ENCODE measurements at regions not wholly inside any gene's neighbourhood (a gene's known extent, or its start where the extent isn't known, plus 50 kb on each side); places are given as distances from the start of the nearest gene placed in this dataset.
"Not testable (repeated sequence)": the region's sequence is repeated elsewhere in the genome, so short reads cannot be mapped to it uniquely, and the experiment has no call there.

DNA sequence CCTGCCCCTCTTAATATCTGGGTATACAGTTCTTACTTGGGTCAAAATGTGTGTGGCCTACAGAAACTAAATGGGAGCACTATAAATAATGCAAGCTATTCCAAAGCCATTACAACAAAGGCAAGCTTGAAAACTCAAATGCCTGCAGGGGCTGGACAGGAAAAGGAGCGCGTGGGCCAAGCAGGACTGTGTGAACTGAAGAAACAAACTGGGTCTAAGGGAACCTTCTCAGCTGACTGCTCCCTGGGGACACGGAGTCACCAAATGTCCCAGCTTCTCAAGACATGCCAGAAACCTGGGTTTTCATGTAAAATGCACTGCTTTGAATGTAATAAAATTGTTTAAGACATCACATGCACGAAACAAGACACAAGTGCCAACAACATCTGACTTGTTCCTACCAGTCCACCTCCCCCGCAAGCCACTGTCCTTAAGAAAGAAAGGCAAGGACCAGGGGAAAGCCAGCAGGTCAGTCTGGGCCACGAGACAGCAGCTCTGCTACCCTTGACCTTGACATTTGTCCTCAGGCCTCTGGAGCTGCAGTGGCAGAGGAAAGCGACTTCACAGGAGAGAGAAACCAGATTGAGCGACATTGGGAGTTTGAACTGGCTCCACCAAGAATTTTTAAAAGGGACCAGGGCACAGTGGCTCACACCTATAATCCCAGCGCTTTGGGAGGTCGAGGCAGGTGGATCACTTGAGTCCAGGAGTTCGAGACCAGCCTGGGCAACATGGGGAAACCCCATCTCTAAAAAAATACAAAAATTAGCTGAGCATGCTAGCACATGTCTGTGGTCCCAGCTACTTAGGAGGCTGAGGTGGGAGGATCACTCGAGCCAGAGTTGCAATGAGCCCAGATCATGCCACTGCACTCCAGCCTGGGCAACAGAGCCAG is 89.7 kb upstream of the SH3BP4 start:
- DNase-seq (ENCODE audit: low read depth), result no peak

DNA sequence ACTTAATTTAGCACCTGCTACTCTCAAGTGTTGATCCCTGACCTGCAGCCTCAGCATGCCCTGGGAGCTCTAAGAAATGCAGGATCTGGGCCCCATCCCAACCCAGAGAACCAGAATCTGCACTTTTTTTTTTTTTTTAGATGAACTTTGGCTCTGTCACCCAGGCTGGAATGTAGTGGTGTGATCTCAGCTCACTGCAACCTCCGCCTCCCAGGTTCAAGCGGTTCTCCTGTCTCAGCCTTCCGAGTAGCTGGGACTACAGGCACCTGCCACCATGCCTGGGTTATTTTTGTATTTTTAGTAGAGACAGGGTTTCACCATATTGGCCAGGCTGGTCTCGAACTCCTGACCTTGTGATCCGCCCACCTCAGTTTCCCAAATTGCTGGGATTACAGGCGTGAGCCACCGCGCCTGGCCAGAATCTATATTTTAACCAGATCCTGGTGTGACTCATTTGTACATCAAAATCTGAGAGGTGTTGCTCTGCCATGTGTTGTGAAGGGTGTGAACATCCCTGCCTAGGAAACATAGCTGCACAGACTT is 92.4 kb upstream of the SH3BP4 start:
- DNase-seq (ENCODE audit: low read depth), result not testable (repeated sequence)

DNA sequence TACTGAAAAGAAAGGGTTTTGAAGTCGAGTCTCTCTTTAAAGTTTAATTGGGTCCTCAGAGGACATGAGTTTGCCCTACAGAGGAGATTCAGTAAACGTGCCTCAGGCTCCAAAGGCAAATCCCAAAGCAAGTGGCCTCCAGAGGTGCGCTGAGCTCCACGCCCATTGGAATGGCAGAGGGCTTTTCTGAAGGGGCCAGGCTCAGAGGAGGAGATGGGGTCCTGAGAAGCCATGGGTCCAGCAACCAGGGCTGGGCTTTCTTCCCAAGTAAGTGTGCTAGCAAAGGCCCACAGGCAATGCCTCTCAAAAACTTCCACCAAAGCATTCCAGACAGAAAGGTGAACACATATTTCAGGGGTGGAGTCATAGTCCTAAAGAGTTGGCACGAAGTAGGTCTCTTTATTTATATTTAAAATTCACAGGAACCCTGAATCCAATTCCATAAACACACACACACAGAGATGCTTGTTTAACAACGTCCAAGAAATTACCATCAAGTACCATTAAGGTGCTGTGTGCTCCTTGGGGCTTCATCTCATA is 93.0 kb upstream of the SH3BP4 start:
- DNase-seq (ENCODE audit: low read depth), result no peak

DNA sequence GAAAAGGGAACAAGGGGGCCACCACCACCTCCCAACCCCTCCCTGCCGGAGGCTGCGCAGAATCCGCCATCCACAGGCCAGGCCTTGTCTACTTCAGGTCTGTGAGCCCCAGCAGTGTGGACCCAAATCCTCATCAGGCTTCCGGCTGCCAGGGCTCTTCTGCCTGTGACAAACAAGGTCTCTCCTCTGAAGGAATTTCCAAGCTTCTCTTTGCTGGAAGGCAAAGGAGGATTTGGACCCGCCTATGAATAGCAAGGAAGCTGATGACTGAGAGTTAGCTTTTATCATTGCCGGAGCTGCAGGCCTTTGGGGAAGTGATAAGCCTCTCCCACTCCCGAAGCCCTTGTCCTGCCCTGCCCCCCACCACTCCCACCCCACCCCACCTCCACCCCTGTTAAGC is 93.7 kb upstream of the SH3BP4 start:
- no peak for DNase-seq (ENCODE audit: low read depth)

DNA sequence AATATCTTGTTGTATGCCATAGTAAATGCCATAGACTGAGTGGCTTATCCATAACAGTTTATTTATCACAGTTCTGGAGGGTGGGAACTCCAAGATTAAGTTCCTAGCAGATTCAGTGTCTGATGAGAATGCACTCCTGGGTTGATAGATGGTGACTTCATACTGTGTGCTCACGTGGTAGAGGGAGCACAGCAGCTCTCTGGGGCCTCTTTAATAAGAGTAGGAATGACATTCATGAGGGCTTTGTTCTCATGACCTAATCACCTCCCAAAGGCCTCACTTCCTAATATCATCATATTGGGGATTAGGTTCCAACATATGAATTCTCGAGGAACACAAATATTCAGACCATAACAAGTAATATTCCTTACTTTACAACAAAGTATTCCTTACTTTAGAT is 98.1 kb upstream of the SH3BP4 start:
- DNase-seq (ENCODE audit: low read depth), result no peak

DNA sequence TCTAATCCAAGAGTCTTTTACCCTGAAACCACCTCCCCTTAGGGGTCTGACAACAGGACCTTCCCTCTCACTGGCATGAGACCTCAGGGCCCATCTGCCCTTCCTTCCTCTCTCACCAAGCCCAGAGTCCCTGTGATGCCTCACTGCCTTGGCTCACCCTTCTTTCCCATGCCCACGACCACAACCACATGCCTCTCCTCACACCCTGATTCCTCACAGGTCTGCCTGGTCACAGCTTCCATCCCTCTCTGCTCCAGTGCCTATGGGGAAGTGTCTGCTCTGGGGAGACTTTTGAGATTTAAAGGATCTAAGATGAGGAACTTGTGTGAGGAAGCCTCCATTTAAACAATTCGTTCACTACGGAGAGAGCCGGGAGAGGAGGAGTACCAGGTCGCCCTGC is 98.9 kb upstream of the SH3BP4 start:
- DNase-seq (ENCODE audit: low read depth), result no peak

DNA sequence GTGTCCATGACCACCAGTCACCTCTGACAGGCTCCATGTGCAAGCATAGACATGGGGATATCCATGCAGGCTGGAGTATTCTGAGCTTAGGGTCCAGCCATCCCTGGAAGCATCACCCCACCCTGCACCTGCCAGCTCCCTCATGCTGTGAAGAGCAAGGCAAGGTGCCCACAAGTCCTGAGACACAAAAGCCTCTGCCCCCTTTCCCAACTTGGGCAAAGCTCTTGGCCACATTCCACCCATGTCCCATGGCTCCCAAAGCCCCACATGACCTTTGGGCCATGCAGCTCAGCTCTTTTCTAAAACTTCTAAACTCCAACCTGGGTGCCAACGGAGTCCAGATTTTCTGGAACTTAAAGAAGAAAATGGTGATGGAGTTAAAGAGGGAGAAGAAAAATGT is 99.8 kb upstream of the SH3BP4 start:
- no peak for DNase-seq (ENCODE audit: low read depth)

DNA sequence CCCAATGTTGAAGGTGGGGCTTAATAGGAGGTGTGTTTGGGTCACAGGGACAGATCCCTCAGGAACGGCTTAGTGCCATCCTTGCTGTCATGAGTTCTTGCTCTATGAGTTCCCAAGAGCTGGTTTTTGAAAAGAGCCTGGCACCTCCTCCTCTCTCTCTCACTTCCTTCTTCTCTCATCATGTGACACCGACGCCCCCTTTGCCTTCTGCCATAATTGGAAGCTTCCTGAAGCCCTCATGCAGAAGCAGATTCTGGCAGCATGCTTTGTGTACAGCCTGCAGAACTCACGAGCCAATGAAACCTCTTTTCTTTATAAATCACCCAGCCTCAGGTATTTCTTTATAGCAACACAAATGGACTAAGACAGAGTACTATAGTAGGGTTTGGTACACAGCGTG is 100.4 kb upstream of the SH3BP4 start:
- DNase-seq (ENCODE audit: low read depth), result peak; percentile 4

DNA sequence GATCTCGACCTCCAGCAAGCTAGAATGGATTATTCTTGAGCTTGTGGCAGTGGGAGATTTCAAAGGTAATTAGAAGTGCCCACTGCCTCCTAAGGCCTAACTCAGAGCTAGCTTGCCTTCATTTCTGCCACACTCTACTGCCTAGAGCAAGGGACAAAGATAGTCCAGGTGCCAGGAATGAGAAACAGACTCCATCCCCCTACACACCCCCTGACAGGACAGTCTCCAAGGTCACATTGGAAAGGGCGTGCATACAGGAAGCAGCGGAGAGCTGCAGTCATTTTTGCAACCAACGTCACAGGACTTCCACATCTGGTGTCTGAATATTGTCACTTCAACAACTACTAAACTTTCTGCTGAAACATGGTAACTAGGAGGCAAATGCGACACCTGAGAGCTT is 101.0 kb upstream of the SH3BP4 start:
- DNase-seq (ENCODE audit: low read depth), result no peak

DNA sequence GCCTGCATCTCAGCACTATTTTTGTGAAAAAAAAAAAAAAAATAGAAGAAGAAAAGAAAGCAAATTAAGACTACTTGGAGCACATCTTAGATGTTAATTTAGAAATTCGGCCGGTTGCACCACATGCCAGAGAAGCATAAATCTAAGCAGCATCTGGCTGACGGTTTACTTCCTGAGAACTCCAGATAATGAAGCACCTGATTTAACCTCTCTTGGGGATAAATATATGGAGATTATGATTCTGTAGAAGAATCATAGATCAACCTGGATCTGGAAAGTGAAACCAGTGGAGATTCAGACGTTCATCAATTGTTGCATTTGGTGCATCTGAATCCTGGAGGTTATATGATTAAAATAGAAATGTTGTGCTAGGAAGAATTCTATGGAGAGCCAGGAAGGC is 102.1 kb upstream of the SH3BP4 start:
- no peak for DNase-seq (ENCODE audit: low read depth)

DNA sequence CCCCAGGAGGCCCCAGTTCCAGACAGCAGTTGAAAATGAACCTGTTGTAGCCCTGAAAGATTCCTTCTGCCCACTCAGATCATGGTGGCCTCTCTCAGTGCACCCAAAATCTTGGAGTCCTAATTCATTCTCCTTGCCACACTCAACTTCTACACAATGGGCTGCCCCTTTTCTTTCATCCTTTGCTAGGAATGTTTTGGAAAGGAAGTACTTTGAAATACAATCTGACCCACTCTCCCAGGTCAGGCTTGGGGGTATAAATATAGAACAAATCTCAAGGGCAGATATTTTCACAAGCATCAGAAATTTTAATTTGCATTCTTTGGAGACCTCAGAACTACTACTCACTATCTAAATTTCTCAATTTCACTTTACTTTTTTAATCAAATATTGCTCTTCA is 103.2 kb upstream of the SH3BP4 start:
- no peak for DNase-seq (ENCODE audit: low read depth)

DNA sequence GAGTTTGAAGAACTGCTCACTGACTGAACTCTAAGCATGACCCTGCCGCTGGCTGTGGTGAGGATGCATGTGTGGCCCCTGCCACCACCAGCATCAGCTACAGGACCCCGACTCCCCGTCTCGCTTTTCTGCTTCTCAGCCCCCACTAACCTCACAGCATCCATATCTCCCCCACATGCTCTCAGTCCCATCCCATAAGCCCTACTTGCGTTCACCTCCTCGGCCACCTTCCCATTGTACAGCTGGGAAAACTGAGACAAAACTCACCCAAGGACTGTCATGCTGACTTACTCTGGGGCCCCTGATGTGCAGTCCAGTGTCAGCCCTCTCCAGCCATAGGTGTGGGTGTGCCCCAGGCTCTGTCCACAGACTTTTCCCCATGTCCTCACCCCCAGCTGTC is 104.2 kb upstream of the SH3BP4 start:
- DNase-seq (ENCODE audit: low read depth), result no peak

DNA sequence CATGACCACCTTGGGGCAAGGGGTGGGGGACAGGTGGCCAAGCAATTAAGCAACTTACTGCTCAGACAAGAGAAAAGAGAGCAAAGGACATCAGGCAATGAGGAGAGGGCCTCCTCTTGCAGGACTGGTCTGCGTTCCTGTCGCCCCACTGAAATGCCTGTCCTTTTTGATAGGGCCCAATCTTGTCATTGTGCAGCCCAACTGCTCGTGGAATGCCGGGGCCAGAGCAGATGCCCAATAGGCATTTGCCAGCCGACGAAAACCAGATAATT is 104.5 kb upstream of the SH3BP4 start:
- no peak for DNase-seq (ENCODE audit: low read depth)

DNA sequence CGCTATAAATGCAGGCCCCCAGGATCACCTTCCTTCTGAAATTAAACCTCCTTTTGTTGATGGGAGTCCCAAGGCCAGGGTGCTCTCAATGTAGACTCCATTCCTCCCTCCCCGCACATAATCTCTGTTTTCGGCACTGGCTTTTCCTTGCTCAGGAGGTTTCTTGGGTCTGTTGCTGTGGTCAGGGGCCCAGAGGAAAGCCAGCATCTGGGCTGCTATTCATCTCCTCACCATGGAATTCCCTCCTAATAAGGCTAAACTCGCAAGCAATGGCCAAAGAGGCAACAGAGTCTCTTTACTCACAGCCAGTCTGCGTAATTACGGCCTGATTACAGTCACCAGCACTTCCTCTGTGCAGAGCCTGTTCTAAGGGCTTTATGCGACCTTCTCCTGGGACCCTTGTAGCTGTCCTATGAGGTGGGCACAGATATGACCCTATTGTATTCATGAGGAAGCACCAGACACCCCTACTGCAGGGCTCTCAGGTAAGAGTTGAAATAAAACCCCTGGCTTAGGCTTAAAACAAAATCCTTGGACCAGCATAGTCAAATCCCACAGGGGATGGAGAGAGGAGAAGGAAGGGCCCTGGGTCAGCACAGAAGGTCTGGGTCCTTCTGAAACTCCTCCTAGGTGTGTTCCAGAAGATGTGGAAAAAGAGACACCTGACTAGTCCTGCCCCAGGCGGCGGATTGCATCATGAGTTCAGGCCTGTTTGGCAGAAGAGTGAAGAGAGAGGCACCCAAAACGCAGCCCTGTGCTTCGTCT is 105.0 kb upstream of the SH3BP4 start:
- no peak for DNase-seq (ENCODE audit: low read depth)

DNA sequence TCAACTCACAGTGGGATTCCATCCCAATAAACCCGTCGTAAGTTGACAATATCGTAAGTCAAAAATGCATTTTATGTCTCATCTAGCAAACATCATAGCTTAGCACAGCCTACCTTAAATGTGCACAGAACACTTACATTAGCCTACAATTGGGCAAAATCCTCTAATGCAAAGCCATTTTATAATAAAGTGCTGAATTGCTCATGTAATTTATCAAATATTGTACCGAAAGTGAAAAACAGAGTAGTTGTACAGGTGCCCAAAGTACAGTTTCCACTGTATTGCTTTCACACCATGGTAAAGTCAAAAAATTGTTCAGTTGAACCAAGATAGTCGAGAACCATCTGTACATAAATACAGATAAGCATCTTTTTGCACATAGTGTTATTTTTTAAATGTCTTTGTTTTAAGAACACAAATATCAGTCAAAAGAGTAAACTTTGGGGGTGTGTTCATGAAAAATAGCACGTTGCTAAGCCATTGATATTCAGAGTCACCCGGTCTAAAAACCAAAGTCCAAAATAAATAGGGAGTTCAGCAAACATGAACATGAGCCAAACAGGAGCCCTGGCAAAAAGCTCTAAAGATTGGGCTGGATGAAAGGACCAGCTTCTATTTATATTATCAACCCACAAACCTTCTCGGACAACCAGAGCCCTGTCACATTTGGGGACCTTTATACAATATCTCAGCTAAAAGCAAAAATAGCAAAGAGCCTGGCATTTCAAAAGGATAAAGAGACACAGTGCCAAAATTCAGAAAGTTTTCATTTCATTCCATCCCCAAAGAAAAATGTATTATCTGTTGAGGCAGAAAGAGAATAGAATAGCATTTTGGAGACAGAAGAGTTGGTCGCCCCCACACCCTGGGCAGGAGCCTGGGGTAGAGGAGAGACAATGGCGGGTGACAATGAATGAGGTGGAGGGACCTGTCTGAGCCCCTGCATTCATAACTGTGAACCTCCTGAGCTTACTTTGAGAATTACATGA is 105.9 kb upstream of the SH3BP4 start:
- DNase-seq (ENCODE audit: low read depth), result no peak

DNA sequence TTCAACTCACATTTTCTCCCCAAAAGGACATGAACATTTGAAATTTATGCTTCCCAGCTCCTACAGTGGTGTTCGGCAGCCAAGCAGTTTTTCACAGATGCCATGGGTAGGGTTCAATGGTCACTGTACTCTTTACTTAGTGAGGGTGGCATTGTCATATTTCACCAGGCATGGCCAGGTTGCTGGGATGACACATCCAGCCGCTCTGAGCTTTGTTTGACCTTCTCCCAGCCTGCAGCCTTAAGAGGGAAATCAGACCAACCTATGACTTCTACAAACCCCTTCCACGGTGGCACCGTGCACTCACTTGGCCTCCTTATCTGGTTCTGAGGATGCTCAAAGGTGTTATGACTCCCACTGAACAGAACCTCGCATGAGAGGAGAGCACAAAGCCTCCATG is 108.4 kb upstream of the SH3BP4 start:
- no peak for DNase-seq (ENCODE audit: low read depth)

DNA sequence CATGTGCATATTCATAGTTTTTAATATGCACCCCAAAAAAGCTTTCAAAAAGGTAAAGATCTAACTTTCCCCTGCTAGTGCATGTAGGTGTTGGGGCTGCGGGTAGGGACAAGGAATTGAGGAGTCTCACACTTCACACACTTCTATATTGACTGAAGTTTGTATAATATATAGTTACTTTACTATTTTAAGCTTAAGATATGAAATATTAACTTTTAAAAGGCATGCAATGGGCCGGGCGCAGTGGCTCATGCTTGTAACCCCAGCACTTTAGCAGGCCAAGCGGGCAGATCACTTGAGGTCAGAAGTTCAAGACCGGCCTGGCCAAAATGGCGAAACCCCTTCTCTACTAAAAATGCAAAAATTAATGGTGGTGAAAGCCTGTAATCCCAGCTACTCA is 109.1 kb upstream of the SH3BP4 start:
- no peak for DNase-seq (ENCODE audit: low read depth)

DNA sequence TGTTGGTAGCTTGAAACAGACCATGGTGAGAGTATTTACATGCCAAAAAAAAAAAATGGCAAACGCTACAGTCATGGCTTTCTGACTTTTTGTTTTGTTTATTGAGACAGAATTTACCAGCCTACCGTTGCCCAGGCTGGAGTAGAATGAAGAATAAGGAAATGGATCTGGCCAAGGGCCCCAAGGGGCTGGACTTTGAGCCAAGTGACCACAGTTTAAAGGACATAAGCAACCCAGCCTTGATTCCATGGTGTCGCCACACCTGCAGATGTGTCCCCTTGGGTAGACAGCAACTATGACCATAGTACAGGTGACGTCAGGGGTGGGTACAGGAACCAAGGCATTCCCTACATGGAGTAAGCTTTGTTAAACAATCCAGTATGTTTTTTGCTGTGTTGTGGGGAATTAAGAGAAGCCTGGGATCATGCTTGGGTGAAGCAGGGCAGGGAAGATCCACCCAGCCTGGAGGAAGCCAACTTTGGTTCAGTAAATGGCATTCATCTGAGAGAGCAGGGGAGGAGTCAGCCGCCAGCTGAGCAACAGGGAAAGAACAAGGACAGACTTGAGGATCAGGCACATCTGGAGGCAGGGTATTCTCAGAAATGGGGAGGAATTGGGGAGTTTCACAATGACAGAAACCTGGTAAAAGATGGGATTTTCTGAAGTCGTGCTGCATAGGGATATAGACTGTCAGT is 110.3 kb upstream of the SH3BP4 start:
- no peak for DNase-seq (ENCODE audit: low read depth)

DNA sequence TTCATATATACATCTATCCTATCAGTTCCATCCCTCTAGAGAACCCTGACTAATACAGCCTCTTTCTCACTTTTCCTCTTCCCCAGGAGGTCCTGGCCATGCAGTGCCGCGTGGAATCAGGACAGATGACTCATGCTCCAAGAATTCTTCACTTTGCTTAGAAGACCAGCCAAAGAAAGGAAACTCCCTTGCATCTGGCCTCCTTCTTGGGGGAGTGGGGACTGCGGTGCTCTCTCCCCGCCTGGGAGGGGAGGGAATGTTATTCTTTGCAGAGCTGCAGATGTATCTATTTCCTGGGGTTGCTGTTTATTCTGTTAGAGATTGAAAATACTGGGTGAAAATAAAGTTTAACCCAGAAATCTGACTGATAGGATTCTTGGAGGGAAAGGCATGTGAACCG is 111.5 kb upstream of the SH3BP4 start:
- DNase-seq (ENCODE audit: low read depth), result no peak

DNA sequence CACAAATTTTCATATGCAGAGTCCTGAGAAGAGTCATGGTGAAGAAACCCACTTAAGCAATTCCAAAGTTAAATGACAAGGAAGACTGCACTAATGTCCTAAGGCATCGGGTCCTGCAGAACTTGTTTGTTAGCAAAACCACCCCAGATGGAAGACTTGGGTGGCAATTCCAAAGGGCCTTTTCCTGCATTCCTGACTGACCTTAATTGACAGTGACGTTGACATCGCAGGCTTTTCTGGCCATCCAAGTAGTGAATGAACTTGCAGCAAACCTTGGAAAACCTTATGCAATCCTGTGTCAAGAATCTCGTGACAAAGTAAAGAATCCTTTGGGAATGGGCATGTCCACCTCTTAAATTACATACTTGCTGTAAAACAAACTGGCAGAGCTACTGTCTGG is 112.5 kb upstream of the SH3BP4 start:
- no peak for DNase-seq (ENCODE audit: low read depth)

DNA sequence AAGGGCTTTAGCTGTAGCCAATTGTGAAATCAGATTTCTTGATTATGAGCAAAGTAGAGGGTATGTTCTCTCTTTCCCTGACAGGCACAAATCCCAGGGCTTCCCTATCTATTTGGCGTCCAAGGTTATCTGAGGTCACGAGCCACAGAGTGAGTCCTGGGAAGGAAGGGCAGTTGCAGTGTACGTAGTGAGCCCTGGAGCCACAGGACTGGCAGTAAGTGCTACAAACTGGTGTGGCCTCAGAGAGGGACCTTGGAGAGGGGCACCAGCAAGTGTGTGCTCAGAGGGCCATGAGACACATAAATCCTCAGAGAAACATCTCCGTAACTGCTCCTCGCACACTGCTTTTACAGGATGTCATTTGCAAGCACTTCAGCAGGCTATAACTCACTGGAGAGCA is 115.5 kb upstream of the SH3BP4 start:
- no peak for DNase-seq (ENCODE audit: low read depth)
